ENCODE measurements at regions not wholly inside any gene's neighbourhood (a gene's known extent, or its start where the extent isn't known, plus 50 kb on each side); places are given as distances from the start of the nearest gene placed in this dataset.

DNA sequence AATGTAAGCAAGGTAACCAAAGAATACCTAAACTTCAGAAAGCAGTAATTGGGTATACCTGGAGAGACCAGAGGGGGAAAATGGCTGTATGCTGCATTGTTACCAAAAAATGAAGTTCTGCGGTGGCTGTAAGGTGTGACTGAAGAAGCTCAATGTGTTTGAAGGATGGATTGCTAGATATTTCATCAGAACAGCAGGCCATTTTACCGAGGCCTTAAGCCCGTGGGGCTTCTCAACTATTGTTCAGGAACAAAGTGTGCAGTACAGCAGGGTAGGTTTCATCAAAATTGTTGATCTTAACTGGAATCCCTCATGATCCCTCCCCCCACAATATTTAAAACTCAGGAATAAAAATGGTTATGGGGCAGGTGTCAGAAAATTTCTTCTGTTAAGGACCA is 204.0 kb upstream of the GHITM start:
- H3K27ac ChIP-seq: no peak overlapping the region
- intact Hi-C loops (cut with DNase I): no loop called here
- WGBS: 91% methylated on average over 3 of the region's 3 CpGs
- no peaks in the 10 kb centered on the region for H3K27me3 ChIP-seq (replicated peaks; ENCODE audit: insufficient read depth)
- H3K9me3 ChIP-seq: no peaks in the 10 kb centered on the region
- TF ChIP-seq, protein P1, sequence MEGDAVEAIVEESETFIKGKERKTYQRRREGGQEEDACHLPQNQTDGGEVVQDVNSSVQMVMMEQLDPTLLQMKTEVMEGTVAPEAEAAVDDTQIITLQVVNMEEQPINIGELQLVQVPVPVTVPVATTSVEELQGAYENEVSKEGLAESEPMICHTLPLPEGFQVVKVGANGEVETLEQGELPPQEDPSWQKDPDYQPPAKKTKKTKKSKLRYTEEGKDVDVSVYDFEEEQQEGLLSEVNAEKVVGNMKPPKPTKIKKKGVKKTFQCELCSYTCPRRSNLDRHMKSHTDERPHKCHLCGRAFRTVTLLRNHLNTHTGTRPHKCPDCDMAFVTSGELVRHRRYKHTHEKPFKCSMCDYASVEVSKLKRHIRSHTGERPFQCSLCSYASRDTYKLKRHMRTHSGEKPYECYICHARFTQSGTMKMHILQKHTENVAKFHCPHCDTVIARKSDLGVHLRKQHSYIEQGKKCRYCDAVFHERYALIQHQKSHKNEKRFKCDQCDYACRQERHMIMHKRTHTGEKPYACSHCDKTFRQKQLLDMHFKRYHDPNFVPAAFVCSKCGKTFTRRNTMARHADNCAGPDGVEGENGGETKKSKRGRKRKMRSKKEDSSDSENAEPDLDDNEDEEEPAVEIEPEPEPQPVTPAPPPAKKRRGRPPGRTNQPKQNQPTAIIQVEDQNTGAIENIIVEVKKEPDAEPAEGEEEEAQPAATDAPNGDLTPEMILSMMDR (IDR thresholded peaks at IDR 0.05): no peak
- TF ChIP-seq POLR2A (IDR thresholded peaks at IDR 0.05) (no peak), POLR2AphosphoS5 (IDR thresholded peaks at IDR 0.05) (no peak)
- no peaks in the 10 kb centered on the region for H3K4me1 ChIP-seq (replicated peaks)
- no peak overlapping the region for H3K4me3 ChIP-seq
- no peaks in the 10 kb centered on the region for H3K36me3 ChIP-seq
- no peak for DNase-seq (ENCODE audit: low spot score)

DNA sequence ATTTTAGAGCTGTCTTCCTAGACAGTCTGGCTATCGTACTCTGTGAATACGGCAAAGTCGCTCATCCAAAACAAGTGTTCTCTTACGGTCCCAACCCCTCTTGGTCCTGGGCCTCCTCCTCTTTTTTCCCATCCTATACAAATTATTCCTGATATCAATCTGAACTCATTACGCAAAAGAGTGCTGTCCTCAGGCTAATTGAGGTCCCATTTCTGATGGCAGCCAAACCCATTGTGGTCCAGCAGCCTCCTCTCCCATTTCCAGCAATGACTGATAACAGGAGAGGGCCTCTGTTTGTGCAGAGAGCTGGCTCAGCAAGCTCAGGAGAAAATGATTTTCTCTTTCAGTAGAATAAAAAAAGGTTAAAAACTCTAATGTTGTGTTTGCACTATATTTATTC is 203.4 kb upstream of the GHITM start:
- Histone ChIP-seq H3K4me3 (no peak overlapping the region), H3K9me3 (no peaks in the 10 kb centered on the region), H3K27ac (no peak overlapping the region), H3K27me3 (replicated peaks; ENCODE audit: insufficient read depth) (no peaks in the 10 kb centered on the region), H3K36me3 (no peaks in the 10 kb centered on the region), H3K4me1 (replicated peaks) (no peaks in the 10 kb centered on the region)
- intact Hi-C loops (cut with DNase I): no loop called here
- DNase-seq (ENCODE audit: low spot score): no peak
- WGBS: 91% methylated on average over 5 of the region's 5 CpGs
- no peak for TF ChIP-seq POLR2A (IDR thresholded peaks at IDR 0.05)
- TF ChIP-seq POLR2AphosphoS5 (IDR thresholded peaks at IDR 0.05): no peak
- TF ChIP-seq, protein P1 (IDR thresholded peaks at IDR 0.05): no peak

DNA sequence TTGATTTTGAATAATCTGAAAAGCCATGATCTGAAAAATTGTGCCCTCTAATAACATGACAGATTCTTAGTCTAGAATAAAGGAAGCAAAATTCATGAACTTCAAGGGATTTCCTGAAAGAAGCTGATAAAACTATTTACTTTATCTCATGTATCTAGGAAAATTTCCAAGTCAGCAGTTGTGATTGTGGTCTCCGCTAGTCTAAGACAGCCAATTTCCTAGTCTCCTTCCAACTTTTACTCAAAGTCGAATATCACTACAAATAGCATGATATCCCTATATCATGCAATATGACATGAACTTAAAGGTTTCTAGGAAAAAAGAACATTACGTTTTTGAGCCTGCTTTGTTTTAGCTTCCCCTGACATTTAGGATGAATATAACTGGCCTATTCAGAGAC is 202.1 kb upstream of the GHITM start:
- no peaks in the 10 kb centered on the region for H3K9me3 ChIP-seq
- WGBS: 7% methylated on average over 3 of the region's 3 CpGs
- no peak overlapping the region for H3K4me3 ChIP-seq
- intact Hi-C loops (cut with DNase I): no loop called here
- TF ChIP-seq, protein P1 (IDR thresholded peaks at IDR 0.05): no peak
- TF ChIP-seq POLR2AphosphoS5 (IDR thresholded peaks at IDR 0.05) (no peak), POLR2A (IDR thresholded peaks at IDR 0.05) (no peak)
- no peak overlapping the region for H3K27ac ChIP-seq
- H3K4me1 ChIP-seq (replicated peaks): no peaks in the 10 kb centered on the region
- H3K36me3 ChIP-seq: no peaks in the 10 kb centered on the region
- no peaks in the 10 kb centered on the region for H3K27me3 ChIP-seq (replicated peaks; ENCODE audit: insufficient read depth)
- no peak for DNase-seq (ENCODE audit: low spot score)

GRCh38 chr10:83937826-83938225 is 201.5 kb upstream of the GHITM start:
- intact Hi-C loops (cut with DNase I): no loop called here
- DNase-seq (ENCODE audit: low spot score): no peak
- Histone ChIP-seq H3K27me3 (replicated peaks; ENCODE audit: insufficient read depth) (no peaks in the 10 kb centered on the region), H3K27ac (no peak overlapping the region), H3K9me3 (no peaks in the 10 kb centered on the region), H3K4me1 (replicated peaks) (no peaks in the 10 kb centered on the region), H3K36me3 (no peaks in the 10 kb centered on the region), H3K4me3 (no peak overlapping the region)
- TF ChIP-seq POLR2A (IDR thresholded peaks at IDR 0.05) (no peak), POLR2AphosphoS5 (IDR thresholded peaks at IDR 0.05) (no peak)
- TF ChIP-seq, protein P1 (IDR thresholded peaks at IDR 0.05): no peak
- WGBS: 88% methylated on average over 1 of the region's 1 CpG

DNA sequence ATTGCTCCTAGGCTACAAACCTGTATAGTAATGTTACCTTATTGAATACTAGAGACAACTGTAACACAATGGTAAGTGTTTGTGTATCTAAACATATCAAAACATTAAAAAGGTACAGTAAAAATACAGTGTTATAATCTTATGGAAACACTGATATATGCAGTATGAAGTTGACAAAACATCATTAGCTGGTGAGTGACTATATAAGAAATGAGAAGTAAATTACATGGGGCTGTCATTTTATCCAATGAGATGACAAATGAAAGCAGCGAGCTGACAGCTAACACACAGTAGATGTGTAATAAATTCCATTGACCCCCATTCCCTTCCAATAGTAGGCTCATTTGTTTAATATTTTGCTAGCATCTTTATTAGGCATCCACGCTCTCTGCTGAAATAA is 198.1 kb upstream of the GHITM start:
- Histone ChIP-seq H3K4me3 (no peak overlapping the region), H3K9me3 (no peaks in the 10 kb centered on the region), H3K36me3 (no peaks in the 10 kb centered on the region), H3K27ac (no peak overlapping the region), H3K27me3 (replicated peaks; ENCODE audit: insufficient read depth) (no peaks in the 10 kb centered on the region), H3K4me1 (replicated peaks) (no peaks in the 10 kb centered on the region)
- WGBS: 80% methylated on average over 2 of the region's 2 CpGs
- no peak for TF ChIP-seq POLR2AphosphoS5 (IDR thresholded peaks at IDR 0.05)
- TF ChIP-seq POLR2A (IDR thresholded peaks at IDR 0.05): no peak
- TF ChIP-seq, protein P1 (IDR thresholded peaks at IDR 0.05): no peak
- intact Hi-C loops (cut with DNase I): no loop called here
- DNase-seq (ENCODE audit: low spot score): no peak

Data from prostate gland (tissue), 2 donors.